Neural cell (in vitro differentiated cells): ENCODE measurements at regions not wholly inside any gene's neighbourhood (a gene's known extent, or its start where the extent isn't known, plus 50 kb on each side); places are given as distances from the start of the nearest gene placed in this dataset.

Experiments
- H2AFZ ChIP-seq: fragments of 200-600, 300-800 bp; sonication (generic), shearing (Covaris generic); 2 replicates; pipeline ENCODE4 v1.6.0; 2014; ENCODE audit warnings: low read depth, mild to moderate bottlenecking, antibody characterized with exemption, low read length, moderate library complexity
- H3F3A ChIP-seq: fragments of 200-600 bp; shearing (Covaris generic); 2 replicates; pipeline ENCODE4 v1.6.1; 2016; ENCODE audit warnings: mild to moderate bottlenecking, moderate library complexity, mixed read lengths, antibody characterized with exemption, low read length; ENCODE audit not compliant: insufficient read depth, poor library complexity, severe bottlenecking
- H3K27ac ChIP-seq: fragments of 200-600, 300-800 bp; sonication (generic), shearing (Covaris generic); 2 replicates; pipeline ENCODE4 v1.5.1; 2014; ENCODE audit warnings: mild to moderate bottlenecking, low read length, moderate library complexity
- H3K27me3 ChIP-seq: fragments of 300-800, 200-600 bp; sonication (generic), shearing (Covaris generic); 2 replicates; pipeline ENCODE4 v1.6.0; 2014; ENCODE audit warnings: mild to moderate bottlenecking, low read depth, low read length, moderate library complexity; ENCODE audit not compliant: insufficient read depth
- H3K36me3 ChIP-seq: fragments of 300-800, 200-600 bp; sonication (generic), shearing (Covaris generic); 2 replicates; pipeline ENCODE4 v1.5.1; 2014; ENCODE audit warnings: mild to moderate bottlenecking, antibody characterized with exemption, low read length, moderate library complexity; ENCODE audit not compliant: insufficient read depth
- H3K4me2 ChIP-seq: fragments of 300-800, 200-600 bp; sonication (generic), shearing (Covaris generic); 2 replicates; pipeline ENCODE4 v1.6.0; 2014; ENCODE audit warnings: mild to moderate bottlenecking, low read length
- H3K4me3 ChIP-seq: fragments of 300-800, 200-600 bp; sonication (generic), shearing (Covaris generic); 2 replicates; pipeline ENCODE4 v1.5.1; 2014; ENCODE audit warnings: mild to moderate bottlenecking, low read length, moderate library complexity
- H3K79me2 ChIP-seq: fragments of 200-600 bp; shearing (Covaris generic); replicated peaks from 2 replicates; pipeline ENCODE4 v1.6.0; 2014; ENCODE audit warnings: mild to moderate bottlenecking, low read length, moderate library complexity; ENCODE audit not compliant: insufficient read depth
- H3K9ac ChIP-seq: fragments of 300-800, 200-600 bp; sonication (generic), shearing (Covaris generic); 2 replicates; pipeline ENCODE4 v1.6.1; 2016; ENCODE audit warnings: mild to moderate bottlenecking, low read length, mixed read lengths
- H3K9me2 ChIP-seq: fragments of 200-600 bp; shearing (Covaris generic); 2 replicates; pipeline ENCODE4 v1.6.1; 2016; ENCODE audit warnings: mild to moderate bottlenecking, low read length, mixed read lengths; ENCODE audit not compliant: insufficient read depth
- H3K9me3 ChIP-seq: fragments of 200-600, 300-800 bp; sonication (generic), shearing (Covaris generic); 2 replicates; pipeline ENCODE4 v1.6.1; 2016; ENCODE audit warnings: mild to moderate bottlenecking, mixed run types, low read length, moderate library complexity, mixed read lengths
- H4K20me1 ChIP-seq: fragments of 200-600 bp; shearing (Covaris generic); 2 replicates; pipeline ENCODE4 v1.6.1; 2016; ENCODE audit warnings: mild to moderate bottlenecking, mixed run types; ENCODE audit not compliant: insufficient read depth
- EP300 ChIP-seq: fragments of 450-650 bp; conservative IDR thresholded peaks from 2 replicates; pipeline ENCODE4 v1.6.1; 2014; ENCODE audit warnings: antibody characterized with exemption, mild to moderate bottlenecking, moderate library complexity; ENCODE audit not compliant: poor library complexity, severe bottlenecking
- EZH2 ChIP-seq: fragments of 200-600, 300-800 bp; shearing (Covaris generic), sonication (generic); IDR thresholded peaks from 2 replicates; pipeline ENCODE4 v1.6.1; 2014; ENCODE audit warnings: antibody characterized with exemption, low read length, borderline replicate concordance, mild to moderate bottlenecking; ENCODE audit not compliant: insufficient read depth, poor library complexity, severe bottlenecking
- MXI1 ChIP-seq: fragments of 450-650 bp; conservative IDR thresholded peaks from 2 replicates; pipeline ENCODE4 v1.6.1; 2014; ENCODE audit warnings: antibody characterized with exemption, mild to moderate bottlenecking; ENCODE audit not compliant: poor library complexity, severe bottlenecking
- POLR2AphosphoS5 ChIP-seq: IDR thresholded peaks from 2 replicates; pipeline ENCODE4 v1.6.1; 2012
- RAD21 ChIP-seq: fragments of 450-650 bp; conservative IDR thresholded peaks from 2 replicates; pipeline ENCODE4 v1.6.1; 2014; ENCODE audit warnings: antibody characterized with exemption, mild to moderate bottlenecking, moderate library complexity
- SMC3 ChIP-seq: fragments of 450-650 bp; conservative IDR thresholded peaks from 2 replicates; pipeline ENCODE4 v1.6.1; 2014; ENCODE audit warnings: antibody characterized with exemption, mild to moderate bottlenecking, moderate library complexity; ENCODE audit not compliant: poor library complexity
- TAF1 ChIP-seq: IDR thresholded peaks from 2 replicates; pipeline ENCODE4 v1.6.1; 2012; ENCODE audit warnings: low read depth
- TF ChIP-seq, protein P1 (sequence below): IDR thresholded peaks from 2 replicates; pipeline ENCODE4 v1.6.1; 2012; ENCODE audit warnings: borderline replicate concordance
- TF ChIP-seq, protein P2 (sequence below): fragments of 450-650 bp; IDR thresholded peaks from 2 replicates; pipeline ENCODE4 v1.5.1; 2014; ENCODE audit warnings: antibody characterized with exemption, mild to moderate bottlenecking, moderate library complexity; ENCODE audit not compliant: poor library complexity, severe bottlenecking

DNA sequence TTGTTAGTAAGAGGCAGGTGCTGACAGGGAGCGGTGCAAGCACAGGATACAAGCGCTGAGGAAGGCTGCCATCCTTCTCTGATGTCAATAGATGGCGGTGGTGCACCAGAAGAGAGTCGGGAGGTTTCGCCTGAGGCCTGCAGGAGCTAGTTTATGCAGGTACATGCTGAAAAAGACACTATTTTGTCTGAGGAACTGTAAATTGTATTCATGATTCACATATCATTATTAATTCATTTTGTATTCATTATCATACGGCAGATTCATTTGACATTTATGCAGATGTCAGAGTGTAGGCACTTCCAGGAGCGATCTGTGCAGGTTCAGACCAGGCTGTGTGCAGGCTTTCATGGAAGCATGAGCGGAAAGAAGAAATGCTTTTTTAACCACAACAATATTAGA is 824.0 kb downstream of the STIM2 start:
- Histone ChIP-seq H3K4me2 (no peak overlapping the region), H3K9me3 (no peaks in the 10 kb centered on the region), H3K9me2 (no peaks in the 10 kb centered on the region), H3K27ac (peak overlapping the region; percentile 66), H3K36me3 (no peaks in the 10 kb centered on the region), H3K9ac (peak overlapping the region; percentile 36), H3F3A (no peaks in the 10 kb centered on the region), H3K4me3 (no peak overlapping the region), H2AFZ (no peak overlapping the region), H3K27me3 (no peaks in the 10 kb centered on the region), H3K79me2 (no peaks in the 10 kb centered on the region), H4K20me1 (no peaks in the 10 kb centered on the region)
- TF ChIP-seq MXI1, result peak; percentile 14
- peak; percentile 48 for TF ChIP-seq POLR2AphosphoS5
- TF ChIP-seq RAD21, result peak; percentile 98
- no peak for TF ChIP-seq EZH2
- TF ChIP-seq, protein P1, sequence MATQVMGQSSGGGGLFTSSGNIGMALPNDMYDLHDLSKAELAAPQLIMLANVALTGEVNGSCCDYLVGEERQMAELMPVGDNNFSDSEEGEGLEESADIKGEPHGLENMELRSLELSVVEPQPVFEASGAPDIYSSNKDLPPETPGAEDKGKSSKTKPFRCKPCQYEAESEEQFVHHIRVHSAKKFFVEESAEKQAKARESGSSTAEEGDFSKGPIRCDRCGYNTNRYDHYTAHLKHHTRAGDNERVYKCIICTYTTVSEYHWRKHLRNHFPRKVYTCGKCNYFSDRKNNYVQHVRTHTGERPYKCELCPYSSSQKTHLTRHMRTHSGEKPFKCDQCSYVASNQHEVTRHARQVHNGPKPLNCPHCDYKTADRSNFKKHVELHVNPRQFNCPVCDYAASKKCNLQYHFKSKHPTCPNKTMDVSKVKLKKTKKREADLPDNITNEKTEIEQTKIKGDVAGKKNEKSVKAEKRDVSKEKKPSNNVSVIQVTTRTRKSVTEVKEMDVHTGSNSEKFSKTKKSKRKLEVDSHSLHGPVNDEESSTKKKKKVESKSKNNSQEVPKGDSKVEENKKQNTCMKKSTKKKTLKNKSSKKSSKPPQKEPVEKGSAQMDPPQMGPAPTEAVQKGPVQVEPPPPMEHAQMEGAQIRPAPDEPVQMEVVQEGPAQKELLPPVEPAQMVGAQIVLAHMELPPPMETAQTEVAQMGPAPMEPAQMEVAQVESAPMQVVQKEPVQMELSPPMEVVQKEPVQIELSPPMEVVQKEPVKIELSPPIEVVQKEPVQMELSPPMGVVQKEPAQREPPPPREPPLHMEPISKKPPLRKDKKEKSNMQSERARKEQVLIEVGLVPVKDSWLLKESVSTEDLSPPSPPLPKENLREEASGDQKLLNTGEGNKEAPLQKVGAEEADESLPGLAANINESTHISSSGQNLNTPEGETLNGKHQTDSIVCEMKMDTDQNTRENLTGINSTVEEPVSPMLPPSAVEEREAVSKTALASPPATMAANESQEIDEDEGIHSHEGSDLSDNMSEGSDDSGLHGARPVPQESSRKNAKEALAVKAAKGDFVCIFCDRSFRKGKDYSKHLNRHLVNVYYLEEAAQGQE, result no peak
- TF ChIP-seq, protein P2, sequence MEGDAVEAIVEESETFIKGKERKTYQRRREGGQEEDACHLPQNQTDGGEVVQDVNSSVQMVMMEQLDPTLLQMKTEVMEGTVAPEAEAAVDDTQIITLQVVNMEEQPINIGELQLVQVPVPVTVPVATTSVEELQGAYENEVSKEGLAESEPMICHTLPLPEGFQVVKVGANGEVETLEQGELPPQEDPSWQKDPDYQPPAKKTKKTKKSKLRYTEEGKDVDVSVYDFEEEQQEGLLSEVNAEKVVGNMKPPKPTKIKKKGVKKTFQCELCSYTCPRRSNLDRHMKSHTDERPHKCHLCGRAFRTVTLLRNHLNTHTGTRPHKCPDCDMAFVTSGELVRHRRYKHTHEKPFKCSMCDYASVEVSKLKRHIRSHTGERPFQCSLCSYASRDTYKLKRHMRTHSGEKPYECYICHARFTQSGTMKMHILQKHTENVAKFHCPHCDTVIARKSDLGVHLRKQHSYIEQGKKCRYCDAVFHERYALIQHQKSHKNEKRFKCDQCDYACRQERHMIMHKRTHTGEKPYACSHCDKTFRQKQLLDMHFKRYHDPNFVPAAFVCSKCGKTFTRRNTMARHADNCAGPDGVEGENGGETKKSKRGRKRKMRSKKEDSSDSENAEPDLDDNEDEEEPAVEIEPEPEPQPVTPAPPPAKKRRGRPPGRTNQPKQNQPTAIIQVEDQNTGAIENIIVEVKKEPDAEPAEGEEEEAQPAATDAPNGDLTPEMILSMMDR, result peak; percentile 95
- peak; percentile 77 for TF ChIP-seq EP300
- no peak for TF ChIP-seq TAF1
- peak; percentile 89 for TF ChIP-seq SMC3

DNA sequence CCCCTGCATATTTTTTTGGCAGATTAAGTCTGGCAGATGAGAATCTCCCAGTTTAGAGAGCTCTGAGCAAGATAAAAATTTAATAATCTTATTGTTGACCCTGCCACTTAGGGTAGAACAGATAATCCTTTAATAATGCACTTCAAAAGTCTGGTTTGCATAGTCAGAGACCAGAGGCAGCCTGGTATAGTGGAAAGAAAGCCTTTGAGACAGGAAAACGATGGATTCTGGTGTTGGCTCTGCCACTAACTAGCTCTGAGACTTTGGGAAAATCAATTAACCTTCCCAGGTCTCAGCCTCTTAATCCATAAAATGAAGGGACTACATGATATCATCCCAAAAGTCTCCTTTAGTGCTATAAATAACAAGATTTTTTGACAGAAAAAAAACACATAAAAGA is 824.5 kb downstream of the STIM2 start:
- Histone ChIP-seq H3K27me3 (no peaks in the 10 kb centered on the region), H3K9me3 (no peaks in the 10 kb centered on the region), H2AFZ (no peak overlapping the region), H3K9ac (peak overlapping the region; percentile 36), H3K4me3 (no peak overlapping the region), H3K9me2 (no peaks in the 10 kb centered on the region), H3K79me2 (no peaks in the 10 kb centered on the region), H3F3A (no peaks in the 10 kb centered on the region), H4K20me1 (no peaks in the 10 kb centered on the region), H3K4me2 (no peak overlapping the region), H3K36me3 (no peaks in the 10 kb centered on the region), H3K27ac (peak overlapping the region; percentile 66)
- TF ChIP-seq, protein P1, result no peak
- TF ChIP-seq RAD21 (no peak), EZH2 (no peak), EP300 (no peak), POLR2AphosphoS5 (no peak), SMC3 (no peak)
